GM21576 (cell line): ENCODE measurements at regions not wholly inside any gene's neighbourhood (a gene's known extent, or its start where the extent isn't known, plus 50 kb on each side); places are given as distances from the start of the nearest gene placed in this dataset.
"Not testable (repeated sequence)": the region's sequence is repeated elsewhere in the genome, so short reads cannot be mapped to it uniquely, and the experiment has no call there.

Experiments
- ATAC-seq: cut with Tn5 transposase; IDR thresholded peaks from one replicate; pipeline ENCODE4 v1.9.1; 2021; ENCODE audit warnings: mild to moderate bottlenecking, moderate library complexity; ENCODE audit not compliant: unreplicated experiment

- ATAC-seq = no peak
Measured at GRCh38 chr7:33776788-33777187, 128.6 kb upstream of the BMPER start.

GRCh38 chr7:33778195-33778594 lies 127.1 kb upstream of the BMPER start:
- no peak for ATAC-seq

- no peak for ATAC-seq
Measured at GRCh38 chr7:33779216-33779615, 126.1 kb upstream of the BMPER start.

- ATAC-seq = no peak
Measured at GRCh38 chr7:33781167-33781566, 124.2 kb upstream of the BMPER start.

- no peak for ATAC-seq
Measured at GRCh38 chr7:33781796-33782195, 123.5 kb upstream of the BMPER start.

- no peak for ATAC-seq
Measured at GRCh38 chr7:33784000-33784399, 121.3 kb upstream of the BMPER start.

GRCh38 chr7:33788531-33788930 lies 116.8 kb upstream of the BMPER start:
- ATAC-seq = no peak

- no peak for ATAC-seq
Measured at GRCh38 chr7:33789871-33790630, 115.3 kb upstream of the BMPER start.

- ATAC-seq = no peak
Measured at GRCh38 chr7:33790746-33791145, 114.6 kb upstream of the BMPER start.

GRCh38 chr7:33792041-33792440 lies 113.3 kb upstream of the BMPER start:
- no peak for ATAC-seq

- no peak for ATAC-seq
Measured at GRCh38 chr7:33792547-33793105, 112.7 kb upstream of the BMPER start.

GRCh38 chr7:33793616-33794015 lies 111.7 kb upstream of the BMPER start:
- no peak for ATAC-seq

GRCh38 chr7:33794419-33794818 lies 110.9 kb upstream of the BMPER start:
- ATAC-seq = no peak

- ATAC-seq = no peak
Measured at GRCh38 chr7:33794959-33795358, 110.4 kb upstream of the BMPER start.

- no peak for ATAC-seq
Measured at GRCh38 chr7:33796538-33796937, 108.8 kb upstream of the BMPER start.

GRCh38 chr7:33797512-33797911 lies 107.8 kb upstream of the BMPER start:
- ATAC-seq = not testable (repeated sequence)

GRCh38 chr7:33798686-33799325 lies 106.5 kb upstream of the BMPER start:
- no peak for ATAC-seq

- ATAC-seq = no peak
Measured at GRCh38 chr7:33799766-33800165, 105.6 kb upstream of the BMPER start.

- no peak for ATAC-seq
Measured at GRCh38 chr7:33802600-33802999, 102.7 kb upstream of the BMPER start.

- ATAC-seq = no peak
Measured at GRCh38 chr7:33804140-33804660, 101.1 kb upstream of the BMPER start.

- no peak for ATAC-seq
Measured at GRCh38 chr7:33805630-33806233, 99.6 kb upstream of the BMPER start.
